HL-60 (cell line): ENCODE measurements at regions not wholly inside any gene's neighbourhood (a gene's known extent, or its start where the extent isn't known, plus 50 kb on each side); places are given as distances from the start of the nearest gene placed in this dataset.

Experiments
- DNase-seq, 2 experiments: peaks; one replicate each; pipeline ENCODE4 v3.0.0-alpha.2; 2010 to 2020; ENCODE audit warnings: low read depth in 1 of 2, low spot score in 1 of 2
- H3K27ac ChIP-seq: fragments of 250-450 bp; sonication (Bioruptor Pico); replicated peaks from 2 replicates; pipeline ENCODE4 v1.5.1; 2020; ENCODE audit warnings: mild to moderate bottlenecking, moderate library complexity
- H3K27me3 ChIP-seq: fragments of 250-450 bp; sonication (Bioruptor Pico); 2 replicates; pipeline ENCODE4 v1.5.1; 2021; ENCODE audit warnings: mild to moderate bottlenecking, moderate library complexity; ENCODE audit not compliant: insufficient read depth, poor library complexity, severe bottlenecking
- H3K4me3 ChIP-seq: replicated peaks from 2 replicates; pipeline ENCODE4 v1.5.1; 2011; ENCODE audit warnings: mild to moderate bottlenecking, control low read depth, low read length; ENCODE audit not compliant: insufficient read depth
- GABPA ChIP-seq: IDR thresholded peaks from 2 replicates; pipeline ENCODE4 v1.6.1; 2012; ENCODE audit warnings: low read depth
- POLR2AphosphoS5 ChIP-seq: IDR thresholded peaks from 2 replicates; pipeline ENCODE4 v1.6.1; 2012; ENCODE audit warnings: low read depth
- SPI1 ChIP-seq: IDR thresholded peaks from 2 replicates; pipeline ENCODE4 v1.6.1; 2012; ENCODE audit warnings: low read depth, mild to moderate bottlenecking, borderline replicate concordance
- TF ChIP-seq, protein P1 (sequence below): IDR thresholded peaks from one replicate; pipeline ENCODE4 v1.5.1; 2011; ENCODE audit warnings: low read length, control low read depth, inconsistent platforms; ENCODE audit not compliant: insufficient read depth
- TF ChIP-seq, protein P2 (sequence below): IDR thresholded peaks from 2 replicates; pipeline ENCODE4 v1.6.1; 2012; ENCODE audit warnings: low read depth; ENCODE audit not compliant: insufficient replicate concordance

DNA sequence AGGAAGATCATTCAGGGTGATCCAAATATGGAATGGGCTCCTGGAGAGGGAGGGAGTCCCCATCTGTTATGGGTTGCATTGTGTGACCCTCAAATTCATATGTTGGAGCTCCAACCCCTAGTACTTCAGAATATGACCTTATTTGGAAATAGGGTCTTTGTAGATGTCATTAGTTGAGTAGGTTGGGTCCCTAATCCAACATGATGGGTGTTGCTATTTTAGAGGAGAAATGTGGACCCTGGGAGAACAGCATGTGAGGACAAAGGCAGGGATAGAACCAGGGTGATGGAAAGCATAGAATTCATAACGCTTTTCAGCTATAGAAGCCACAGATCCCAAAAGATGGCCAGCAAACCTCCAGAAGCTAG lies 91.5 kb upstream of the SMNDC1 start:
- H3K4me3 ChIP-seq = no peak overlapping the region
- TF ChIP-seq, protein P1, sequence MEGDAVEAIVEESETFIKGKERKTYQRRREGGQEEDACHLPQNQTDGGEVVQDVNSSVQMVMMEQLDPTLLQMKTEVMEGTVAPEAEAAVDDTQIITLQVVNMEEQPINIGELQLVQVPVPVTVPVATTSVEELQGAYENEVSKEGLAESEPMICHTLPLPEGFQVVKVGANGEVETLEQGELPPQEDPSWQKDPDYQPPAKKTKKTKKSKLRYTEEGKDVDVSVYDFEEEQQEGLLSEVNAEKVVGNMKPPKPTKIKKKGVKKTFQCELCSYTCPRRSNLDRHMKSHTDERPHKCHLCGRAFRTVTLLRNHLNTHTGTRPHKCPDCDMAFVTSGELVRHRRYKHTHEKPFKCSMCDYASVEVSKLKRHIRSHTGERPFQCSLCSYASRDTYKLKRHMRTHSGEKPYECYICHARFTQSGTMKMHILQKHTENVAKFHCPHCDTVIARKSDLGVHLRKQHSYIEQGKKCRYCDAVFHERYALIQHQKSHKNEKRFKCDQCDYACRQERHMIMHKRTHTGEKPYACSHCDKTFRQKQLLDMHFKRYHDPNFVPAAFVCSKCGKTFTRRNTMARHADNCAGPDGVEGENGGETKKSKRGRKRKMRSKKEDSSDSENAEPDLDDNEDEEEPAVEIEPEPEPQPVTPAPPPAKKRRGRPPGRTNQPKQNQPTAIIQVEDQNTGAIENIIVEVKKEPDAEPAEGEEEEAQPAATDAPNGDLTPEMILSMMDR = no peak
- TF ChIP-seq POLR2AphosphoS5 = no peak
- no peak for TF ChIP-seq SPI1
- no peak for DNase-seq
- no peaks in the 10 kb centered on the region for H3K27me3 ChIP-seq
- no peak overlapping the region for H3K27ac ChIP-seq

DNA sequence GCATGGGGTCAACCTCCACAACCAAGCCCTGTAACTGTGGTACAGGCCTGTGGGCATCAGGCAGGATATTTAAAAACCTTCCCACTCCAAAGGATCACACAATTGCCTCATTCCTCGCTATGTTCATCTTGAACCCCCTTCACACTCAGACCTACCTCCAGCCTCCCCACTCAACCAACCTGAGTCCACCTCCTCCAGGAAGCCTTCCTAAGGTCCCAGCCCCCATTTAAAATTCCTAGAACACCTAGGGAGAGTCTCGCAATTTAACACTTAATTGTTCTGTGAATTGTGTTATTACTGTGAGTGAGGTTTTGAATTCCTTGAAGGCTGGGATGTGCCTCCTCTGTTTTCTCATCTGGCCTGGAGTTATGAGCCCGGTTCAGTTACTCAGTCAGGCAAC lies 93.1 kb upstream of the SMNDC1 start:
- Histone ChIP-seq H3K27ac (no peak overlapping the region), H3K27me3 (no peaks in the 10 kb centered on the region), H3K4me3 (no peak overlapping the region)
- TF ChIP-seq SPI1 = no peak
- TF ChIP-seq, protein P1 = no peak
- TF ChIP-seq, protein P2, sequence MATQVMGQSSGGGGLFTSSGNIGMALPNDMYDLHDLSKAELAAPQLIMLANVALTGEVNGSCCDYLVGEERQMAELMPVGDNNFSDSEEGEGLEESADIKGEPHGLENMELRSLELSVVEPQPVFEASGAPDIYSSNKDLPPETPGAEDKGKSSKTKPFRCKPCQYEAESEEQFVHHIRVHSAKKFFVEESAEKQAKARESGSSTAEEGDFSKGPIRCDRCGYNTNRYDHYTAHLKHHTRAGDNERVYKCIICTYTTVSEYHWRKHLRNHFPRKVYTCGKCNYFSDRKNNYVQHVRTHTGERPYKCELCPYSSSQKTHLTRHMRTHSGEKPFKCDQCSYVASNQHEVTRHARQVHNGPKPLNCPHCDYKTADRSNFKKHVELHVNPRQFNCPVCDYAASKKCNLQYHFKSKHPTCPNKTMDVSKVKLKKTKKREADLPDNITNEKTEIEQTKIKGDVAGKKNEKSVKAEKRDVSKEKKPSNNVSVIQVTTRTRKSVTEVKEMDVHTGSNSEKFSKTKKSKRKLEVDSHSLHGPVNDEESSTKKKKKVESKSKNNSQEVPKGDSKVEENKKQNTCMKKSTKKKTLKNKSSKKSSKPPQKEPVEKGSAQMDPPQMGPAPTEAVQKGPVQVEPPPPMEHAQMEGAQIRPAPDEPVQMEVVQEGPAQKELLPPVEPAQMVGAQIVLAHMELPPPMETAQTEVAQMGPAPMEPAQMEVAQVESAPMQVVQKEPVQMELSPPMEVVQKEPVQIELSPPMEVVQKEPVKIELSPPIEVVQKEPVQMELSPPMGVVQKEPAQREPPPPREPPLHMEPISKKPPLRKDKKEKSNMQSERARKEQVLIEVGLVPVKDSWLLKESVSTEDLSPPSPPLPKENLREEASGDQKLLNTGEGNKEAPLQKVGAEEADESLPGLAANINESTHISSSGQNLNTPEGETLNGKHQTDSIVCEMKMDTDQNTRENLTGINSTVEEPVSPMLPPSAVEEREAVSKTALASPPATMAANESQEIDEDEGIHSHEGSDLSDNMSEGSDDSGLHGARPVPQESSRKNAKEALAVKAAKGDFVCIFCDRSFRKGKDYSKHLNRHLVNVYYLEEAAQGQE = no peak
- no peak for TF ChIP-seq POLR2AphosphoS5
- DNase-seq = no peak

DNA sequence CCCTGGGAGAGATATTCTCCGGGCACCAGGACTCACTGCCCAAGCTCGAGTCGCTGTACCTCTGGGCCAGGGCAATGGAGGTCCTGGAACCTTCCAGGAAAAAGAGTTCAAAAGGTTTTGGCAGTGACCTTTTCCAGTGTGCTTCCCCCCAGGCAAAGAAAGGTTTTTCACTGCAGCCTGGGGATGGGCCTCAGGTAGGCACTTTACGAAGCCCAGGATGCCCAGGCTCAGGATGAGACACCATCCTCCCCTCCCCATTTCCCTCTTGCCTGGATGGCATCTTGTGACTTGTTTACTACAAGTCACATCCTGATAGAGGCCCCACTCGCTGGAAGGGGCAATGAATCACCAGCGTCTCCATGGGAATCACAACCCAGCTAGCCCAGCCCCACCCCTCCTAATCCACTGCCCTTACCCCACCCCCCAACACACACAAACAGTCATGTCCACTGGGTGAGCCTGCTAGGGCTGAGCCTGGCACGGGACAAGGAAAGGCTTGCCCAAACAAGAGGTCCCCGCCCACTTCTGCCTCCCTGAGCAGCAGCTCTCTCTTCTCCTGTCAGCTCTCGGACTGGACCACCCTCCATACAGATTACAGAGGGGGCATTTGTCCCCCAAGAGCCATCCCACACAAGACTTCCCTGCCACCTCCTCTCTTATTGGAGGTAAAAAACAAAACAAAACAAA lies 93.8 kb upstream of the SMNDC1 start:
- TF ChIP-seq, protein P1 = no peak
- TF ChIP-seq SPI1 = no peak
- TF ChIP-seq, protein P2 = no peak
- no peak for DNase-seq
- no peak overlapping the region for H3K4me3 ChIP-seq
- H3K27me3 ChIP-seq = no peaks in the 10 kb centered on the region
- no peak overlapping the region for H3K27ac ChIP-seq

DNA sequence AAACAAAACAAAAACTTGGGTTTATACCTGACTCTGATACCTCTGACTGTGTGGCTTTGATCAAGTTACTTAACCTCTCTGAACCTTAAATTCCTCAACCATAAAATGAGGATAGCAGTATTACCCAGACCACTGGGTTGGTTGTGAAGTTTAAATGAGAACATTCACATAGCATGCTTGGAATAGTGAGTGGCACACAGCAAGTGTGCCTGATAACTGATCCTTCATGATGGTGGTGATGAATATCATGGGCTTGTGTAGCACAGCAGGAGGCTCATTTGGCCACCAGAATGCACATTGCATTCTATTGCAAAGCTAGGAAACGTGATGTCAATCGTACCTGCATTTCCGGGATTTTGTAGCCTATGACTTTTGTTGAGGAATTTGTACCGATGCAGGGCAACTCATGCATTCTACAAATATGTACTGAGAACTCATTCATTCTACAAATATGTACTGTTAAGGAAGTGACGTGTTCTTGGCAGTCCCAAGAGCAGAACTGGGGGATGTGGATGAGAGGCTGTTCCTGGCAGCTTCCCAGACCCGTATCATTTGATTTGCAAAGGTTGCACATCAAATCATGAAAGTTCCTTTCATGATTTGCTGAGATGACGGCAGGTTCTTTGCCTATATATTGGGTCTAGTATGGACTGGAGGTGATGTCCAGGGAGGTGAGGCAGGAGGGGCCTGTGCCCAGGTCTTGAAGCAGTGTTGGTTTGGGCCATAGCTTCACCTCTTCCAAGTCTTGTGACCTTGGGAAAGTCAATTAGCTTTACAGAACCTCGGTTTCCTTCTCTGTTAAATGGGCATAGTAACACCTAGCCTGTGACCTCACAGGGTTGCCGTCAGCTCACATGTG lies 94.6 kb upstream of the SMNDC1 start:
- H3K4me3 ChIP-seq = no peak overlapping the region
- DNase-seq = no peak
- TF ChIP-seq GABPA (no peak), POLR2AphosphoS5 (no peak), SPI1 (no peak)
- TF ChIP-seq, protein P2 = no peak
- TF ChIP-seq, protein P1 = no peak
- no peaks in the 10 kb centered on the region for H3K27me3 ChIP-seq
- no peak overlapping the region for H3K27ac ChIP-seq
